MG63 (cell line): ENCODE measurements at regions not wholly inside any gene's neighbourhood (a gene's known extent, or its start where the extent isn't known, plus 50 kb on each side); places are given as distances from the start of the nearest gene placed in this dataset.

Source experiments
- DNase-seq: peaks from one replicate; pipeline ENCODE4 v3.0.0-alpha.2; 2020
- H3K27me3 ChIP-seq: fragments of 250-450 bp; sonication (Bioruptor Pico); 2 replicates; pipeline ENCODE4 v1.5.1; 2020; ENCODE audit warnings: mild to moderate bottlenecking, moderate library complexity
- H3K36me3 ChIP-seq: fragments of 250-450 bp; sonication (Bioruptor Pico); 2 replicates; pipeline ENCODE4 v1.5.1; 2020; ENCODE audit warnings: mild to moderate bottlenecking, moderate library complexity
- H3K4me3 ChIP-seq: fragments of 250-450 bp; sonication (Bioruptor Pico); 2 replicates; pipeline ENCODE4 v1.5.1; 2020; ENCODE audit warnings: mild to moderate bottlenecking, moderate library complexity
- H3K9me3 ChIP-seq: fragments of 250-450 bp; sonication (Bioruptor Pico); 2 replicates; pipeline ENCODE4 v1.5.1; 2020; ENCODE audit warnings: mild to moderate bottlenecking, moderate library complexity

DNA sequence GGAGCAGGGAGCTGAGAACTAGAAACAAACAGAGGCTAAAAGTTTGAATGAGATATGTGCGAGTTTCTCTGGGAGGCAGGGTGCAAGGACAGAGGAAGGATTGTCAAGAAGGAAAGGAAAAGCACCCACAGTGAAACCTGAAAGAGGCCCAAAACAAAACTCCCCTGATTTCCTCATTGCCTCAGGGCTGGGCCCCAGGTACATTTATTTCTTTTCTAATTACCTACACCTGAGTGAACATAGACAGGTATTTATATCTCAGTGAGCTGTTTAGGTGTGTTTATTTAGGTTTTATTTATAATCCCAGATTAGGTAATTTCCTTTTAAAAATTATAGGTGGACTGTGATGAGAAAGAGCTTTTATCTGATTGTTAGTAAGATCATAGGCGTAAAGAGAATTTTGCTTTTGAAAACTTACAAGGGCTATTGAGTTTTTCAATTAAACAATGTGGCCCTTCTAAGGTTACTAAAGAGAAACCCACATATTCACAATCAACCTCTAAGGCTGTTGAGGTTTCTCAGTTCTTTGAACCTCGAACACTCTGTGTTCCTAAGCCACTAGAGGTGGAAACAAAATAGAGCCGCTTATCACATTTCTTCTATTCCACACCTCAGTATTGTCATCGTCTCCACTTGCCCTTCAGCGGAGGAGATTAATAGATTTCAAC is 344.8 kb downstream of the ZNF608 start:
- Histone ChIP-seq H3K9me3 (no peaks in the 10 kb centered on the region; the same call in 1 of the 2 replicates), H3K27me3 (no peaks in the 10 kb centered on the region), H3K36me3 (no peaks in the 10 kb centered on the region), H3K4me3 (no peak overlapping the region)
- no peak for DNase-seq

DNA sequence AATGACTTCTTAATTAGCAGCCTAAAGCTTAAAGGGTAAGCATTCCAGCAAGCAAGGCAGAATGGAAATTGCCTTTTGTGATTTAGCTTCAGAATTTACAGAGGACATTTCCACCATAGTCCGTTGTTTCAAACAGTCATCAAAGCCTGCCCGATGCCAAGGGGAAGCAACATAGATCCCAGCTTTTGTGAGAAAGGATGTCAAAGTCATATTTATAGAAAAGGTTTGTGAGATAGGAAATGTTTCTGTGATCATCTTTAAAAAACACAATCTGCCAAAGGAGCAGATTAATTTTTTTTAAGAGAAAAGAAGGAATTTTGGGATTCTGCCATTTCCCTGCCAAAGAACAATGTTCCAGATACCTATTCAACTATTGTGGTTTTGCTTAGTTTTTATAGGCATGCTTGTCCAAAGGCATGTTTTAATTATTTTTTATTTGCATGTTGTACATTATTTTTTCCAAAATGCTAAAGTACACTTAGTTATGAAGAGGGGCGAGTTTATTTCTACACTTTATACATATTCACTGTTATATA is 346.9 kb downstream of the ZNF608 start:
- no peak for DNase-seq
- H3K4me3 ChIP-seq = no peak overlapping the region
- H3K9me3 ChIP-seq = no peaks in the 10 kb centered on the region; the same call in 1 of the 2 replicates
- H3K27me3 ChIP-seq = no peaks in the 10 kb centered on the region
- H3K36me3 ChIP-seq = no peaks in the 10 kb centered on the region

DNA sequence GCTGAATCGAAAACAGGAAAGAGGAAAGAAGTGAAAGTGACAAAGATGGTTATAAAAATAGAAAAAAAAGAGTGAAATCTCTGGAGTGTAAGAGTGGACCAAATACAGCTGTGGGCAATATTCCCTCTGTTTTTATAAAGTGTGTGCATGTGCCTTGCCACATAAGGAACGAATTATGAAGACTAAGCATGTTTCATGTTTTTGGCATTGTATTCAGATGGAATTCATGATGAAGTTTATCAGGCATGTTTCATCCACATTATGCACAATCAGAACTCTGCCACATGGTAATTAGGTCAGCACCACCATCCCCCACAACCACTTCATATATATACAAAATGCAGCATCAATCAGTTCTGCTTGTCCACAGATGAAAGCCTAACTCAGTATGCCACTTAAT is 348.0 kb downstream of the ZNF608 start:
- no peak for DNase-seq
- Histone ChIP-seq H3K27me3 (no peaks in the 10 kb centered on the region), H3K9me3 (no peaks in the 10 kb centered on the region; the same call in 1 of the 2 replicates), H3K4me3 (no peak overlapping the region), H3K36me3 (no peaks in the 10 kb centered on the region)

DNA sequence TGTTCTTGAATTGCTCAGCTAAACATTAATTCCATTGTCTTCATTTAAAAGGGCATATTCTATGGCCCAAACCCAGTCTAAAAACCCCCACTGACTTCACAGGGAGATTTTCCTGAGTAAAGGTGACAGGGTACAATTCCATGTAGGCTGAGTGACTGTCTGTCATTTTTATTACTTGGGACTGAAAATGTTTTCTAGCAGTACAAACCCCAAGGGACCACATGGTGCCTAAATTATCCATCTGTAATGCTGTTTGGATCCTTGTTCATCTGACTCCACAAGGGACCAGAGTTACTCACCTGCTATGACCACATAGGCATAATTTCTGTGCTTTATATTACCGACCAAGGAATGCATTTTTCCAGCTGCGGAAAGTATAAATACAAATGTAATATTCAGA is 349.1 kb downstream of the ZNF608 start:
- DNase-seq = no peak
- Histone ChIP-seq H3K36me3 (no peaks in the 10 kb centered on the region), H3K9me3 (no peaks in the 10 kb centered on the region; the same call in 1 of the 2 replicates), H3K4me3 (no peak overlapping the region), H3K27me3 (no peaks in the 10 kb centered on the region)

DNA sequence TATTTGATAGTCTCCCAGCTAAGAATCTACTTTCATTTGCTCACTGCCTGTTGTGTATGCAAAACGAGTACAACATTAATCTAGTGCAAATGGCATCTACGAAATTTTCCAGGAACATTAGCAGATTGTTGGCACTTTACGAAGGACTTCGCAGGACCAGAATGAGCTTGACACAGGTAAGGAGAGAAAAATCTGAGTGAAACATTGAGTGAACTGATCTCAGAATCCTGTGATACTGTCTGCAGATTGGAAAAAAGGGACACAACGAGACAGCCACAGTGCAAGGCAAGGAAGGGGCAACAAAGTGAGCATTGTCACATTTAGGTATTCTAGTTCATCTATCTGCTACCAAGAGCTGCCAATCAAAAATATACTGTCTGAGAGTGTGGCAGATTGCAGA is 350.5 kb downstream of the ZNF608 start:
- DNase-seq = no peak
- Histone ChIP-seq H3K4me3 (no peak overlapping the region), H3K36me3 (no peaks in the 10 kb centered on the region), H3K27me3 (no peaks in the 10 kb centered on the region), H3K9me3 (peaks cover 2% of the 10 kb centered on the region; the same call in 1 of the 2 replicates)

DNA sequence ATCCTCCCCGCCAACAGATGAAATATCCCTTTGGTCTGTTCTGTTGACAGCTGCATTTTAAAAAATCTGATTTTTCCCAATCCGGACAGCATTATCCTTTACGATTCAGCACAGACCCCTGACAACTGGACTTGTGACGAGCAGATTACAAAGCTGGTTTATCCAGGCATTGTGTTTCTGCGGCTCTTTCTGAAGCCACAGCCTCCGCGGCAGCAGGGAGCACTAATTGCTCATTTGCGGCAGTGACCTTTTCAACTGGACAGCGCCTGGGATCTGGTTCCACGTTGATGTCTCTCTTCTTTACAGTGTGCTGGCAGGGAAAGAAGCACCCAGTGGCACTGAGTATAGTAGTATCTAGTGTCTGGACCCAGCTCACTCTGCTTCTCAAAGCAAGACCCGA is 351.2 kb downstream of the ZNF608 start:
- H3K36me3 ChIP-seq = no peaks in the 10 kb centered on the region
- DNase-seq = no peak
- H3K4me3 ChIP-seq = no peak overlapping the region
- no peaks in the 10 kb centered on the region for H3K27me3 ChIP-seq
- peaks cover 6% of the 10 kb centered on the region; the same call in 1 of the 2 replicates for H3K9me3 ChIP-seq

DNA sequence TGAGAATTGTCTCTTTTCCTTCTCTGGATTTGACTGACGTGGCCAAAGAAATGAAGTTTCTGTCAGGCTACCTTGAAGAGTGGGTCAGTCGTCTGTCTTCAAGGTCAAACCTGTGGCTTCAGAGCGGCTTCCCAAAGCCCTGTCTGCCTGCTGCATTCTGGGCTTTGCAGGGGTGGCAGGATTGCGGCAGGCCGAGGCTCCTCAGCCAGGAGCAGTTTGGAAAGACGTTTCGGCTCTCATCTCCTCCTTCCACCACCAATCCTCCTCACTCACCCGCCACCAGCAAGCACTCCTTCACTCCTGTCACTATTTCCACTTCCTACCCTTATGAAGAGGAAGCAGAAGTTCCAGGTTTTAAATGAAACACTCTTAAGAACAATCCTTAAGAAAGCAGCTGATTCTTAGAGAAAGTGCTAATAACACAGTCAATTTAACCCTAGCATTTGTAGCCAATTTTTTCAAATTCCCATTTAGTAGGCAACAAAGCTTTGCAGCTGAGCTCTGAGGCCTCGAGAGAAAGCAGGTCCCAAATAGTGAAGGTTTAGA is 351.7 kb downstream of the ZNF608 start:
- no peaks in the 10 kb centered on the region for H3K36me3 ChIP-seq
- H3K9me3 ChIP-seq = peaks cover 6% of the 10 kb centered on the region; the same call in 1 of the 2 replicates
- H3K4me3 ChIP-seq = no peak overlapping the region
- no peak for DNase-seq
- H3K27me3 ChIP-seq = no peaks in the 10 kb centered on the region

DNA sequence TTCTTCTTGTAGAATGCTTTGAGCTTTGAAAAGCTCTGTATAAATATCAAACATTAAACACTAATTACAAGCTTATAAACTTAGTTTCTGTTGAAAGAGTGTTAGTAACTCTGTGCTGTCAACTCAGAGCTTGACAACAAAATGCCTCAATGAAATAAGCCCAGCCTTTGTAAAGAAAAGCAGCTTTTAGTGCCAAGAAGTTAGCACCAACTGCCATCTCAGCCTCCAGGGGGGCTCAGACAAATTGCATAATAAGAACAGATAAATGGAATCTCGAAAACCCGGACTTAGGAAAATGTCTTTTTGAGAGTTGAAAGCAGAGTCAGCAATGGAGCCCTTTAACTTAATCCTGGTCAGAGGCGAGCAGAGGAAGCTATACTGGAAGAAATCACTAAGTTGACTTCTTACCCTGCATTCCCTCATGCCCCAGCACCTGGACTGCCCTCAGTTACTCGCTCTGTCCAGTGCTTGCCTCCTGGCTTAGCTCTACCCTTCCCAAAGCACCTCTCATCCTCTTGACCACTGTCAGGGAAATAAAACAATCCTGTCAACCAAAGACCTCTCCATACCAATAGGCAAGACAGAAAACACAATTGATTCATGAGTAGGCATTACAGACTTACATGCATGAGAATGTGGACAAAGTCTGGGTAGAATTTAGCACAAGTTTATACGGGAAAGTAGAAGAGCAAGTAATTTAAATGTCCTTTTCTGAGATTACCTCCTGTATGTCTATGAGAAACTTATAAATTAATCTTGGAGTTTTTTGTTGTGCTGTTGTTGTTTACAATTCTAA is 352.7 kb downstream of the ZNF608 start:
- no peak overlapping the region for H3K4me3 ChIP-seq
- H3K27me3 ChIP-seq = no peaks in the 10 kb centered on the region
- no peaks in the 10 kb centered on the region for H3K36me3 ChIP-seq
- no peak for DNase-seq
- peaks cover 8% of the 10 kb centered on the region; the same call in 1 of the 2 replicates for H3K9me3 ChIP-seq

DNA sequence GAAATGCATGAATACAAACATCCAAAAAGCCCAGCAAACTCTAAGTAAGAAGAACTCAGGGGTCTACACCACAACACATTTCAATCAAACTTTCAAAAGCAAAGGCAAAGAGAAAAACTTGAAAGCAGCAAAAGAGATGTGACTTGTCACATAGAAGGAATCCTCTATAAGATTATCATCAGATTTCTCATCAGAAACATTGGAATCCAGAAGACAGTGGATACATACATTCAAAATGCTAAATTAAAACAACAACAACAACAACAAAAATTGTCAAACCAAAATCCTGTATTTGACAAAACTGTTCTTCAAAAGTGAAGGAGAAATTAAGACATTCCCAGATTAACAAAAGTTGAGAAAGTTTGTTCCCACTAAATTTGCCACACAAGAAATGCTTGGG is 362.7 kb downstream of the ZNF608 start:
- Histone ChIP-seq H3K9me3 (peaks cover 29% of the 10 kb centered on the region), H3K4me3 (no peak overlapping the region), H3K27me3 (no peaks in the 10 kb centered on the region), H3K36me3 (no peaks in the 10 kb centered on the region)
- DNase-seq = no peak

DNA sequence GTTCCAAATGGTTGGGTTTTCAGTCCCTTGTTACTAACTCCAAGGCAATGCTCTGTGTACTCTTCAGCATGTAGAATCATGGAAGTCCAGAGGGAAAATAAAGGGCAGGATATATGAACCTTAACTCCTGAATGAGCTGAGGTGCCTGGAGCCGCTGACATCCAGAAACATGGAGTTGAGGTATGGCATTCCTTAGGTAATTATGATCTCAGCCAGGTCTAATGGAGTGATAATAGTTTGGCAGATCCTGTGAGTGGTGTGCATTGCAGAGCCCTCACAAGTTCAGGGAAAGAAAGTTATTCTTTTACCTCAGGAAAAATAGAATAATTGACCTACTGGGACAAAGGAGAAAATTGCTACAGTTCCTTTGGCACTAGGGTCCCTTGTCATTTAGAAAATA is 369.1 kb downstream of the ZNF608 start:
- no peak for DNase-seq
- no peaks in the 10 kb centered on the region for H3K36me3 ChIP-seq
- no peaks in the 10 kb centered on the region for H3K27me3 ChIP-seq
- peaks cover 15% of the 10 kb centered on the region for H3K9me3 ChIP-seq
- H3K4me3 ChIP-seq = no peak overlapping the region

DNA sequence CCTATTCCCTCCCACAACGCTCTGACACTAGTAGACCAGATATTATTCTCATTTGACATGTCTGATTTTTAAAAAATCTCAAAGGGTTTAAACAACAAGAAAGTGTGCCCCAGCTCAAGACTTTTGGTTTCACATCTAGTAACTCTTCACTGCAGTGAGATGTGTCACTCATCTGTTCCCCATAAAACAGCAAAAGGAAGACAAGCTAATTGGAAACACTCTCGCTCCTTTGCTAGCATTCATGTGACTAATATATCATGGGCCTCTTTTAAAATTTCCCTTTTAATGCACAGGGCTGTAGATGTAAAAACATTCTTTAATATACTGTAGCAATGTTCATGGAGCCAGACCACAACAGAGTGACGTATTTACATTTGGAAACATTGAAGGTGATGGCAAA is 372.6 kb downstream of the ZNF608 start:
- DNase-seq = no peak
- Histone ChIP-seq H3K4me3 (no peak overlapping the region), H3K9me3 (peaks cover 10% of the 10 kb centered on the region), H3K27me3 (no peaks in the 10 kb centered on the region), H3K36me3 (no peaks in the 10 kb centered on the region)

DNA sequence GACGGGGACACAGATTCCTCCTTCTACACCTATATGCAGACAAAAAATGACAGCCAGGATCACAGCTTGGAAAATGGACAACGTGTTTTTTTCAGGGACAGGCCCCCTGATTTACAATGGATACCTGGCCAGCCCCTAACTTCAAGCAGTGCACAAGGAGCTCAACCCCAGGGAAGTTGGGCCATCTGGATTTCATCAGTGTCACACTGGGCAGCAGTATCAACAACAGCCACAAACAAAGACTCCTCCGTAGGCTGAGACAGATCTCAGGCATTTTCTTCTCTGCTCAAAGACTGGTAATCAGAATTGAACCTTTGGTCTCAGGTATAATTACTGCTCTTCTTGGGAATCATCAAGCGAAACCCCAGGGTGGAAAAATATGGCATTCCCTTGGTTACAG is 374.0 kb downstream of the ZNF608 start:
- DNase-seq = no peak
- Histone ChIP-seq H3K4me3 (no peak overlapping the region), H3K36me3 (no peaks in the 10 kb centered on the region), H3K9me3 (peaks cover 11% of the 10 kb centered on the region), H3K27me3 (no peaks in the 10 kb centered on the region)

DNA sequence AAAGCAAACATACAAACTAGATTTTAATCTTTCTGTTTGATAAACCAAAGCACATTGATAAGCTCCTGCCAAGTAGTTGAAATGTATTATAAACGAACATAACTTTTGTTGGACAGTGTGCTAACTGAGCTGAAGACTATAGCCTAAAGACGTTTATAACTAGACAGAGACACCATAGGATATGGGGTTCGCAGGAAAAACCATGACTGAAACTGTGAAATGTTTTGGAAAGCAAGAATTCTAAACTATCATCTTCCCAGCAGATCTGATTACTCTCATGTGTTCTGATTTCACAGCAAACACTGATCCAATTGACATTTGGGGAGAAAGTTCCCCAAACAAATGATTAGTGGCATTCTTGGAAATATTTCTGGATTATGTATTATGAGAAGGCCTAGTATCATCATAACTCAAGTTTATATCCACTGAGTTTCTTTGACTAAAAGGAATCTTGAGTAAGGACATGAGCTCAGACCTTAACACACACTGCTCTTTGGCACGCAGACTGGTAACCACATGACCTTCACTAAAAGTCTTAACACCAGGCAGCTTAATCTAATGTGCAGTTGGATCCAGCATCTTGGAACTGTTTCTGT is 375.2 kb downstream of the ZNF608 start:
- peak; percentile 70 for DNase-seq
- Histone ChIP-seq H3K27me3 (no peaks in the 10 kb centered on the region), H3K4me3 (no peak overlapping the region), H3K36me3 (no peaks in the 10 kb centered on the region), H3K9me3 (peaks cover 11% of the 10 kb centered on the region)

DNA sequence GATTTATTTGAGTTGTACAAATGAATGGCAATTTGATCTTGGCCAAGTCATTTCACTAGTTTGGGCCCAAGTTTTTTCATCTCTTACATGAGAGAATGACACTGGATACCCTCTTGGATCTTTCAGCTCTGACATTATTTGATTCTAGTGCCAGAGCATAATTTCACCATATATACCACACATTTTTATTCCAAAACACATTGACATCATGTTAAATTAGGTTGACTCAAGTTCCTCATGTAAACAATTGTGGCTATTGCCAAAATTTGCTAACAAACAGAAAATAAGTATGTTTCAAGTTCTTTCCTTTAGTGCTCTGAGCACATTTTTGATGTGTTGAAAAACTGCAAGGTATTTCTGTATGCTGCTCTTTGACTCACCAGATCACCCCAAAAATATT is 375.8 kb downstream of the ZNF608 start:
- Histone ChIP-seq H3K36me3 (no peaks in the 10 kb centered on the region), H3K9me3 (peaks cover 11% of the 10 kb centered on the region), H3K27me3 (no peaks in the 10 kb centered on the region), H3K4me3 (no peak overlapping the region)
- no peak for DNase-seq

DNA sequence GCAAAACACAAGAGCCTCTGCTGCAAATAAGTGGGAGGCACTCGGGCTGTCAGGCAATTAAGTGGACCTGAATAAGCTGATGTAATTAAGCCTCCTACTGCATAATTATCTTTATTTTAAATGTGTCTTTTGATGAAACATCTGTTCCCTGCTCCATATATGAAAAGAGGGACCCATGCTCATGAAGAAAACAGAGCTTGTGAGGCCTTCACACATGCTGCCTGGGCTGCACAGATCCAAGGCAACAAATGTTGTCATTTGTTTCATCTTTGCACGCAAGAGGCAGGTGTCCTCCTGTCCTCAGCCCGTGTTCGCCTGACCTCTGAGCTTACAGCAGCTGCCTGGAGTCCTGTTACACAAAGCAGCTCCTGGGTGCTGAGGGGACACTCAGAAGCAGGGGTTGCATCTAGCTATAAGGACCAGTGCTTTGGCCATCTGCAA is 381.1 kb downstream of the ZNF608 start:
- no peak for DNase-seq
- no peak overlapping the region for H3K4me3 ChIP-seq
- no peaks in the 10 kb centered on the region for H3K36me3 ChIP-seq
- no peaks in the 10 kb centered on the region for H3K27me3 ChIP-seq
- H3K9me3 ChIP-seq = peaks cover 6% of the 10 kb centered on the region

DNA sequence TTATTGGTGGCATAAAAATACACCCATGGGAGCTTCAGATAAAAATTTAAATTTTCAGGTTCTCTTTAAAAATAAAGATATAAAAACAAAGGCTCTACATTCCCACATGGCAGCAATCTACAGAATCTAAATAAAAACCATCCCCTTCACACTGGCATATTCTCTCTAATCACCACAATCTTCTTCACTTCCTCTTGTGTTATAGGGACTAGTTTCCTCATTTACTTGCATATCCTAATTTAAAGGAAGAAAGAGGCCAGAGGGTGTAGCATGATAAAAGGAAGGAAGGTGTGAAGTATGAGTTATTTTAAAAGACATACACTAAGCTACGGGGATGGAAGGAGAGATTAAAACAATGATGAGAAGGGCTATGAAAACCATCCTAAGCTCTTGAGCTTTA is 390.5 kb downstream of the ZNF608 start:
- no peak for DNase-seq
- no peaks in the 10 kb centered on the region; the same call in none of the 2 replicates for H3K9me3 ChIP-seq
- no peaks in the 10 kb centered on the region for H3K36me3 ChIP-seq
- H3K27me3 ChIP-seq = no peaks in the 10 kb centered on the region
- no peak overlapping the region for H3K4me3 ChIP-seq

DNA sequence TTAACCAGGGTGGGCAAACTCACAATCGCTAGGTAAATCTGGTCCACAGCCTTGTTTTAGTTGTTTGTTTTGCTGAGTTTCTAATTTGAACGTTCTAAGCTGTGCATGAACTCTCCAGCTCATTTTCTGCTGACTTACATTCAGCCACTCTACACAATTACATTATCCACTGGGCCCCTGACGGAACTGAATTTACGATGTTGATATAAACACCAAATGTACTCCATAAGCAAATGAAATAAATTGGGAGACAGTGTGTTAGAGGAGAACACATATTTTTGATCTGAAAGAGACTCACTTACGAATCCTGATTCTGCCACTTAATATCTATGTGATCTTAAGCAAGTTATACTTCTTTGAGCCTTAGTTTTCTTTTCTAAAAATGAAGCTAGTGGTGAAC is 393.4 kb downstream of the ZNF608 start:
- no peaks in the 10 kb centered on the region for H3K27me3 ChIP-seq
- H3K9me3 ChIP-seq = no peaks in the 10 kb centered on the region; the same call in 1 of the 2 replicates
- no peak overlapping the region for H3K4me3 ChIP-seq
- no peaks in the 10 kb centered on the region for H3K36me3 ChIP-seq
- DNase-seq = no peak
